Bronchial epithelial cell (primary cell): ENCODE measurements at regions not wholly inside any gene's neighbourhood (a gene's known extent, or its start where the extent isn't known, plus 50 kb on each side); places are given as distances from the start of the nearest gene placed in this dataset.

Experiments used
- DNase-seq: peaks from one replicate; pipeline ENCODE4 v3.0.0-alpha.2; 2010; ENCODE audit warnings: low read depth
- FAIRE-seq: peaks from 2 replicates; lab custom pipeline; 2011; peaks lifted over from hg19 to GRCh38; lab: Jason Lieb, UNC
- H3K27me3 ChIP-seq: 2 replicates; pipeline ENCODE4 v1.5.1; 2011; ENCODE audit warnings: low read length; ENCODE audit not compliant: control insufficient read depth, insufficient read depth
- H3K36me3 ChIP-seq: 2 replicates; pipeline ENCODE4 v1.5.1; 2011; ENCODE audit warnings: low read length; ENCODE audit not compliant: control insufficient read depth, insufficient read depth
- H3K4me3 ChIP-seq: 2 replicates; pipeline ENCODE4 v1.5.1; 2011; ENCODE audit warnings: mild to moderate bottlenecking, low read depth, low read length, control low read depth
- CTCF ChIP-seq: IDR thresholded peaks from 2 replicates; pipeline ENCODE4 v1.5.1; 2011; ENCODE audit warnings: mild to moderate bottlenecking, moderate library complexity, low read length, control low read depth, inconsistent platforms; ENCODE audit not compliant: insufficient read depth, severe bottlenecking

- no peak overlapping the region for H3K4me3 ChIP-seq
- H3K36me3 ChIP-seq: no peaks in the 10 kb centered on the region
- H3K27me3 ChIP-seq: no peaks in the 10 kb centered on the region
- FAIRE-seq: no peak
- DNase-seq: peak; percentile 12
- TF ChIP-seq CTCF: no peak
Observed at GRCh38 chr13:34776390-34776981, 165.6 kb upstream of the NBEA start.

- no peaks in the 10 kb centered on the region for H3K36me3 ChIP-seq
- H3K4me3 ChIP-seq: no peak overlapping the region
- no peak for FAIRE-seq
- DNase-seq: no peak
- H3K27me3 ChIP-seq: no peaks in the 10 kb centered on the region
- no peak for TF ChIP-seq CTCF
Observed at GRCh38 chr13:34777089-34777913, 164.8 kb upstream of the NBEA start.

GRCh38 chr13:34777914-34778303 is 164.2 kb upstream of the NBEA start:
- Histone ChIP-seq H3K4me3 (no peak overlapping the region), H3K27me3 (no peaks in the 10 kb centered on the region), H3K36me3 (no peaks in the 10 kb centered on the region)
- FAIRE-seq (no peak), DNase-seq (no peak)
- no peak for TF ChIP-seq CTCF

- FAIRE-seq (no peak), DNase-seq (no peak)
- Histone ChIP-seq H3K27me3 (no peaks in the 10 kb centered on the region), H3K4me3 (no peak overlapping the region), H3K36me3 (no peaks in the 10 kb centered on the region)
- TF ChIP-seq CTCF: peak; percentile 3
Observed at GRCh38 chr13:34779171-34779570, 162.9 kb upstream of the NBEA start.

- TF ChIP-seq CTCF: no peak
- no peaks in the 10 kb centered on the region for H3K36me3 ChIP-seq
- H3K4me3 ChIP-seq: no peak overlapping the region
- DNase-seq (no peak), FAIRE-seq (no peak)
- H3K27me3 ChIP-seq: no peaks in the 10 kb centered on the region
Observed at GRCh38 chr13:34793301-34793700, 148.8 kb upstream of the NBEA start.
